Endothelial cell of umbilical vein (primary cell): ENCODE measurements at regions not wholly inside any gene's neighbourhood (a gene's known extent, or its start where the extent isn't known, plus 50 kb on each side); places are given as distances from the start of the nearest gene placed in this dataset.

Source experiments
- POLR2A ChIP-seq: IDR thresholded peaks from 2 replicates; pipeline ENCODE4 v1.6.1; 2012; ENCODE audit warnings: low read depth, mild to moderate bottlenecking, control low read depth, low read length
- TF ChIP-seq, protein P1 (sequence below), 2 donors: IDR thresholded peaks; 1 replicate in 1 of 2; 2 replicates in 1 of 2; pipeline ENCODE4 v1.5.1; 2011; ENCODE audit warnings: low read length in 2 of 2, mild to moderate bottlenecking in 2 of 2, moderate library complexity in 2 of 2, control low read depth in 1 of 2, inconsistent platforms in 1 of 2, low read depth in 1 of 2; ENCODE audit not compliant: insufficient read depth in 1 of 2; ENCODE audit errors: extremely low read depth in 1 of 2

DNA sequence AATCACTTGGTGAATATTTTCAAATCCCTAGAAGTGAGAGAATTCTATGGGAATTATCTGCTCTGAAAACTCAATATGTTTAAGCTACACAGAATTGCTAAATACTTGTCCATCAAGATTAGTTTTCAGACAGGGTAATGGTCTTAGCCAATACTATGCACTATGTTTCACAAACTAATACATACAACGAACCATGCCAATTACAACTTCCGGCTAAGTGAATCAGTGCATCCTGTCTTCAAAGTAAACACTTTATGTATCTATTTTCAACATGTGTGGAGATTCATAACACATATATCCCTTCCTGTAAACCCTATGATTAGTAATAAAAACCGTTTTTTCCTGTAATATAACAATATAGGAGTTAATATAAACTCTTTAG lies 181.5 kb downstream of the POSTN start:
- TF ChIP-seq, protein P1, sequence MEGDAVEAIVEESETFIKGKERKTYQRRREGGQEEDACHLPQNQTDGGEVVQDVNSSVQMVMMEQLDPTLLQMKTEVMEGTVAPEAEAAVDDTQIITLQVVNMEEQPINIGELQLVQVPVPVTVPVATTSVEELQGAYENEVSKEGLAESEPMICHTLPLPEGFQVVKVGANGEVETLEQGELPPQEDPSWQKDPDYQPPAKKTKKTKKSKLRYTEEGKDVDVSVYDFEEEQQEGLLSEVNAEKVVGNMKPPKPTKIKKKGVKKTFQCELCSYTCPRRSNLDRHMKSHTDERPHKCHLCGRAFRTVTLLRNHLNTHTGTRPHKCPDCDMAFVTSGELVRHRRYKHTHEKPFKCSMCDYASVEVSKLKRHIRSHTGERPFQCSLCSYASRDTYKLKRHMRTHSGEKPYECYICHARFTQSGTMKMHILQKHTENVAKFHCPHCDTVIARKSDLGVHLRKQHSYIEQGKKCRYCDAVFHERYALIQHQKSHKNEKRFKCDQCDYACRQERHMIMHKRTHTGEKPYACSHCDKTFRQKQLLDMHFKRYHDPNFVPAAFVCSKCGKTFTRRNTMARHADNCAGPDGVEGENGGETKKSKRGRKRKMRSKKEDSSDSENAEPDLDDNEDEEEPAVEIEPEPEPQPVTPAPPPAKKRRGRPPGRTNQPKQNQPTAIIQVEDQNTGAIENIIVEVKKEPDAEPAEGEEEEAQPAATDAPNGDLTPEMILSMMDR (IDR thresholded peaks at IDR 0.05; ENCODE audit: extremely low read depth in 1 of 2, insufficient read depth in 1 of 2, low read depth in 1 of 2, low read length in 2 of 2), result no peak
- no peak for TF ChIP-seq POLR2A
